GM19372 (cell line): ENCODE measurements at regions not wholly inside any gene's neighbourhood (a gene's known extent, or its start where the extent isn't known, plus 50 kb on each side); places are given as distances from the start of the nearest gene placed in this dataset.
A peak's percentile ranks its signal among the peaks of the same experiment; 100 is the strongest.
"Not testable (repeated sequence)": the region's sequence is repeated elsewhere in the genome, so short reads cannot be mapped to it uniquely, and the experiment has no call there.

Experiments used
- ATAC-seq: cut with Tn5 transposase; IDR thresholded peaks from one replicate; pipeline ENCODE4 v1.9.1; 2021; ENCODE audit warnings: mild to moderate bottlenecking, low read depth, moderate library complexity; ENCODE audit not compliant: unreplicated experiment

- ATAC-seq: no peak
Observed at GRCh38 chr6:99668036-99668705, 61.5 kb downstream of the PRDM13 start.

DNA sequence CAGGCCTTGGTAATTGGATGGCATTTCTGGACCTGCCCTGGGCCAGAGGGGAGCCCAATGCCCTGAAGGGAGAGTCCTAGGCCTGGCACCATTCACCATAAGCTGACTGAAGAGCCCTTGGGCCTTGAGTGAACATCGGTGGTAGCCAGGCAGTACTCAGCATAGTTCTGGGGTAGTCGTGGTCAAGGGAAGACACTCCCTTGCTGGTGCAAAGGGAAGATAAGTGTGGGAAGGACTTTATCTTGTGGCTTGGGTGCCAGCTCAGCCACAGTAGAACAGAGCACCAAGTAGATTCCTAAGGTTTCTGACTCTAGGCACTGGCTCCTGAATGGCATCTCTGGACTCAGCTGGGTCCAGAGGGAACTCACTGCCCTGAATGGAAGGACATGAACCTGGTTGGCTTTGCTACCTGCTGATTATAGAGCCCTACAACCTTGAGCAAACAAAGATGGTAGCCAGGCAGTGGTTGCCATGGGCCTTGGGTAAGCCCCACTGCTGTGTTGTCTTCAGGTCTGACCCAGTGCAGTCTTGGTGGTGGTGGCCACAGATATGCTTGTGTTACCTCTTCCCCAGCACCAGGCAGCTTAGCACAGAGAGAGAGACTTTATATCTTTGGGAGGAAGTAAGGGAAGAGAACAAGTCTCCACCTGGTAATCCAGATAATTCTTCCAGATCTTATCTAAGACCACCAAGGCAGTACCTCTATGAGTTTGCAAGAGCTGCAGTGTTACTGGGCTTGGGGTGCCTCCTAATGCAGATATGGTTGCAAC, 83.5 kb downstream of the PRDM13 start:
- no peak for ATAC-seq

- ATAC-seq: not testable (repeated sequence)
Observed at GRCh38 chr6:99702287-99702686, 95.7 kb downstream of the PRDM13 start.

DNA sequence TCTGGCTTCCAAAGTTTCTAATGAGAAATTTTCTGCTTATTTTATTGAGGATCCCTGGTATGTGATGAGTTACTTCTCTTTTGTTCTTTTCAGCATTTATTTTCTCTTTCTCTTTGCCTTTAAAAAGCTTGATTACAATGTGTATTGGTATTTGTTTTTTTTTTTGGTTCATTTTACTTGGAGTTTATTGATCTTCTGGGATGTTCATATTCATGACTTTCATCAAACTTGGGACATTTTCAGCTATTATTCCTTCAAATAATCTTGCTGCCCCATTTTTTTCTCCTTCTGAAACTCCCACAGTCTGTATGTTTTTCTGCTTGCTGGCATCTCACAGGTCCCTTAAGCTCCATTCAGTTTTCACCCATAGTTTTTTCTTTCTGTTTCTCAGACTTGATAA, 102.4 kb downstream of the PRDM13 start:
- ATAC-seq: no peak

GRCh38 chr6:99711302-99711701, 104.7 kb downstream of the PRDM13 start:
- no peak for ATAC-seq

- ATAC-seq: no peak
Observed at GRCh38 chr6:99711925-99712324, 105.3 kb downstream of the PRDM13 start.

GRCh38 chr6:99712519-99712918, 105.9 kb downstream of the PRDM13 start:
- ATAC-seq: no peak

GRCh38 chr6:99722043-99722442, 115.4 kb downstream of the PRDM13 start:
- not testable (repeated sequence) for ATAC-seq

GRCh38 chr6:99730237-99730636, 123.6 kb downstream of the PRDM13 start:
- not testable (repeated sequence) for ATAC-seq

GRCh38 chr6:99736302-99736701, 129.7 kb downstream of the PRDM13 start:
- peak; percentile 62 for ATAC-seq

GRCh38 chr6:99739526-99739925, 132.9 kb downstream of the PRDM13 start:
- no peak for ATAC-seq

DNA sequence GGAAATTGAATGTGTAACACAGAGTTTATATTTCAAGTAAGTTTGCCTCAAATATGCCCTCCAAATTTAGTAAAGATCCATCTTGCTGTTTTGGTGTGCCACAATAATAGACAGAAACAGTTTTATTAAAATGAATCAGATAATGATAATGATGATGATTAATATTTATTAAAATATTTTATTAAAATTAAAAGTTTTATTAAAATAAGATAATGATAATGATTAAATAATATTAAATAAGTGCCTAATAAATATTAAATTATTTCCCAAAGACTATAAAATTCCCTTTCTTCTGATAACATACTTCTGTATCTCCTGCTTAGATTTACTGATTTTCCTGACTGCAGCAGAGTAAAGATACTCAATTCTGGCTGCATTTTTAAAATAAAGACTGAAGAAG, 134.5 kb downstream of the PRDM13 start:
- no peak for ATAC-seq

DNA sequence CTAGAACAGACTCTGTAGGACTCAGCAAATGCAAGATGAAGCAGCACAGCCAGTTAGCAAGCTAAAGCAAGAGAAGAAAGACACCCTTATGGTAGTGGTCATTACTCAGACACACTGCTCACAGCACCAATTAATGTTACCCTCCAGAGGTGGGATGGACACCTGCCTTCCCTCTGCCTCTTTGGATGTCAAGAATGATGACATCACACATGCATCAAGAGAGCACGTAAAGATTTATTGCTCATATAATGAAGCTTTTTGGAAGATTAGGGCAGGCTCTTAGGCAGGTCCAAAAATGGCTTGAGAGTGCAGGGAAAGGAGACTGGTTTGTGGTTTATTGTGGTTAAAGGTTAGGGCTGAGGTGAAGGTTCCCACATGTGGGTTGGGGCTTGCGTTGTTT, 137.0 kb downstream of the PRDM13 start:
- no peak for ATAC-seq

- no peak for ATAC-seq
Observed at GRCh38 chr6:99745651-99746050, 139.0 kb downstream of the PRDM13 start.

DNA sequence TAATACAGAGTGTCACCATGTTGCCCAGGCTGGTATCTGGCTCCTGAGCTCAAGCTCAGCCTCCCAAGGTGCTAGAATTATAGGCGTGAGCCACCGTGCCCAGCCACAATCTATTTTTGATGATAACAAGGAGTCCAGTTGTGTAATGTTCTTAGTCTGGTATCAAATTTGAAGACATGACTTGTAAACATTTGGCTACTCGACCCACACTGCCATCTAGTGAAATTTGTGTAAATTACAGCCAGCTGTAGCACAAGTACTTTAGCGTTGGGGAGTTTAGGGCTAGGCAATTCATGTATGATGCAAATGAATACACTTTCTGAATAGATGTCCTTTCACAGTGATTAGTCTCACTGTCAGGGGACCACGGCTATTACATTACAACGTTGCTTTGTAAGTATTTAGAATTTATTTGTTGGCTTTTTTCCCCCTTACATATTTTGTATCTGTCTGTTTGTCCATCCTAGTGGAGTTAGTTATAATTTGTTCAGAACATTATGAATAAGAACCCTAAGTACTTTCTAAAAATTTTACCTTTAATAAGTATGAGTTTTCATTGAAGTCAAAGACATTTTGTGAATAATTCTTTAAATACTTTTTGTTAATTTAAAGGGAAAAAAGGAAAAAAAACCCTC, 139.7 kb downstream of the PRDM13 start:
- peak; percentile 93 for ATAC-seq

DNA sequence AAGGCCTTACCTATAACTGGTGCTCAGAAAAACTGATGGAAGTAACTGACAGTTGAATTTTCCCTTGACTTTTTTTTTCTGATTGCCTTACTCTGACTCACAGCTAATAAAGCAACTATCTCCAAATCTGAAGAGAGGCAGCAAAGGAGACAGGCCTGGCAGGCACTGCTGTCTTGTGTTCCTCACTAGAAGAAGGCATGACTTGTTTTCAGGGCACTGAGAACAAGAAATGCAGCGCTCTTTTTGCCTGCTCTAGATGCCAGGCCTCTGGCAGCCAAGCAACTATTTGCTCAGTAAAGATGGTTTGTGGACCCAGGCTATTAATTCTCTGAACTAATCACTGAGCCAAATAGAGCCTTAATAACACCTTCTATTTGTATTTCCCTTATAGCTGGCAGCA, 155.1 kb downstream of the PRDM13 start:
- no peak for ATAC-seq

GRCh38 chr6:99768166-99768565, 161.5 kb downstream of the PRDM13 start:
- ATAC-seq: no peak

DNA sequence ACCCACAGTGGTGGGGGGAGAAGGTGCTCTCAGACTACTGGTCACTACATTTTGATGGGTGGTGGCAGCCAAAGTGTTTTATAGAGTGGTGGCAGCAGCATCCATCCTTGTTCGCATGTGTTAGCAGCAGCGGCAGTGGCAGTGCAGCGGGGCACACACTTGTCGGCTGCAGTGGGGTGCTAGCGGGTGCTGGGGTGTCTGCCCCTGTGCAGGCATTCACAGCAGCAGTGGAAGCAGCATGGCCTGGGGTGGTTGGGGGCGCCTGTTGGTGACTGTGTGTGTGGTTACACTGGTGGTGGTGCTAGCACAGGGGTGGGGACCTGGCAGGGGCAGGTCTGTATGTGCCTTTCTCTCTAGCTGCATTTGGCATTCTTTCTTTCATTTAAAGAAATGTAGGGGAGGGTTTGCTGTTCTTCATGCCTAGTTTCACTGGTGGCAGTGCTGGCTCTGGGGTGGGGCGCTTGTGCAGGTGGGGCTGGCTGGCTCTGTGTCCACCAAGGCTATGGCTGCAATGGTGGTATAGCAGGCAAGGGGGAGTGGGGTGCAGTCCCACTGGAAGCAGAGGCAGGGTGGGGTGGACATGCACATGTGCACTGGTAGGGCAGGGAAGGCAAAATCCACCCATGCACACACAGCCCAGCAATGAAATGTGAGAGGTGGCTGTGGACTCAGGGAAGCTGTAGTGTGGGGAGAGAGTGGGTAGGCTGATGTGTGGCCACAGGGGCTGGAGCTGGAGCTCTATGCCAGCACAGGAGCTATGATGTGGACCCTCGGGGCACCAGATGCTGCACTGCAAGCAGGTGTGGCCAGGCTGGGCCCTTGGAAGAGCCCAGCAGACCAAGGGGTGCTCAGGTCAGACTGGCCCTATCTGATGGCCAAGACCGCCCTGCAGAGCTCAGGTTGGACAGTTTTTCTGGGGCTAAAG, 173.3 kb downstream of the PRDM13 start:
- ATAC-seq: no peak

GRCh38 chr6:99780556-99780885, 173.9 kb downstream of the PRDM13 start:
- ATAC-seq: no peak

DNA sequence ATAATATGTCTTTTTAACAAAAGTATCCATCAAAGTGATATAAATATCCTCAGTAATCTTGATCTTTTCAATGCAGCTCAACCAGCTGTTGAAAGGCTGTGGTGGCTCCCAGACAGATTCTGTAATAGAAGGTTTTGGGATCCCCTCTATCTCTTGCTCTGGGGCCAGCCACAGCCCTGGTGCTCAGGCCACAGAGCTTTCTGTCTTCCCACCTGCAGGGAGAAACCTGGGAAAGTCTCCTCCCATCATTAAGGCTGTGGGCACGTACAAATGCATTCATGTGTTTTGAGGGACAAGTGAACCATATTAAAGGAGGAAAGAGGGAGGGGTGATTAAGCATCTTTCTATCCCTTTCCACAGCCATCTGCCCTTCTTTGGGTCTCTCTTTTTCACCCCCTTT, 183.1 kb downstream of the PRDM13 start:
- ATAC-seq: no peak

- ATAC-seq: no peak
Observed at GRCh38 chr6:99790679-99791078, 184.0 kb downstream of the PRDM13 start.
